SW480 (cell line): ENCODE measurements at regions not wholly inside any gene's neighbourhood (a gene's known extent, or its start where the extent isn't known, plus 50 kb on each side); places are given as distances from the start of the nearest gene placed in this dataset.
A peak's percentile ranks its signal among the peaks of the same experiment; 100 is the strongest.

Source experiments
- DNase-seq: peaks from one replicate; pipeline ENCODE4 v3.0.0-alpha.2; 2016; ENCODE audit warnings: low spot score

DNA sequence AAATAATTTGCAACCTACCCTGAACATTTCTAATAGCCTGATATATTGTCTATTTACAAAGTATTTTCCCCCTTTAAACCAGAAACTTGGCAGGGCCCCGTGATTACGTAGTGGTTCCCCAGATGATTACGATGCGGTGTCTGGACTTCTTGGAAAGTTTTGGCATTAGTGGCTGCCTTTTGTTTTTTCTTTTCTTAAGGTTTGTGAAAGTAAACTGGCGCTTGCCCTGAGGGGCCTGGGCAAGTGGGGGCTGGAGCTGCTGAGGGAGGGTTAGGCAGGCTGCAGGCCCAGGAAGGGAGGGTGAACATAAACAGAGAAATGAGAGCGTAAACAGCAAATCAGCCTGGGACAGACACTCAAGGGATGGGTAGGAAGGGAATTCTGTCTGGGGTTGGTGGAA lies 123.6 kb upstream of the MSX1 start:
- no peak for DNase-seq

DNA sequence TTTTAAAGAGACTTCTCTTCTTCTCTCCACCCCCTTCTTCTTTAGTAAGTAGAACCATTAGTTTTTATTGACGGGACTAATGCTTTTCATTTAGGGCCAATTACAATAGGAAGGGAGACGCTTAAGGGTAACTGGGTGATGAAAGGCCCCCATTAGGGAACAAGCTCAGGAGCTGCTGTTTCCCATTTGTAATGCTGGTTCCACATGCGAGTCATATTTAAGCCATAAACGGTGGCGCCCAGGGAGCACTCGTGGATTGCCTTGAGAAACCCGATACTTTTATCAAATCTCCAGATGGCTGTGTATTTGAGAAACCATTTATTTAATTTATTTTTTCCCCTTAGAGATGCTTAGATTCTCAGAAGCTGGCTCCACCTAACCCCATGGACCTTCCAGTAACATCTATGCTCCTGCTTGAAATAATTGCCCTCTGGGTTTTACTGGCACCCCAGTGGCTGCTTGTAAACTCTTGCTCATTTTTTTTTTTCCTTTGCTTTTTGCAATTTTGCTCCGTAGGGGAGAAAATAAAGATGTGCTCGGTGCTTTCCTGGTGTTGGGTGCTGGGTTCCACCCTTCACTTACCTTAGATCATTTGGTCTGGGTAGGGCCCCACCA lies 124.2 kb upstream of the MSX1 start:
- DNase-seq, result no peak

DNA sequence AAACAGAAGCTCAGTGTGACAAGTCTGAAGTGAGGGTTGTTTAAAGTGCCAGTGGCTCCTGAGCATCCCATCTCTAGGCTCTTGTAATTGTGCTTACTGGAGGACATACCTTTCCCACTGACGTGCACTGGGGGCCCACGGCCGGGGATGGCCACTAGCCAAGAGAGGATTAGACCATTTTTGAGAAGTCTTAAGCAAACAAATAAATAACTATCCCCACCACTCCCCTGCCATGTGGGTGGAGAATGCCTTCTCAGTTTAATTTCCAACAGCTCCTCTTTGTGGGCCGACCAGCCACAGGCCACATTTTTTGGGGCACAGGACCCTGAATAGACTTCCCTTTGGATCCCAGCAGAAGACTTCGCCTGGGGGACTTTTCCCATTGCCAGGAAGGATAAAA lies 125.0 kb upstream of the MSX1 start:
- DNase-seq, result no peak

DNA sequence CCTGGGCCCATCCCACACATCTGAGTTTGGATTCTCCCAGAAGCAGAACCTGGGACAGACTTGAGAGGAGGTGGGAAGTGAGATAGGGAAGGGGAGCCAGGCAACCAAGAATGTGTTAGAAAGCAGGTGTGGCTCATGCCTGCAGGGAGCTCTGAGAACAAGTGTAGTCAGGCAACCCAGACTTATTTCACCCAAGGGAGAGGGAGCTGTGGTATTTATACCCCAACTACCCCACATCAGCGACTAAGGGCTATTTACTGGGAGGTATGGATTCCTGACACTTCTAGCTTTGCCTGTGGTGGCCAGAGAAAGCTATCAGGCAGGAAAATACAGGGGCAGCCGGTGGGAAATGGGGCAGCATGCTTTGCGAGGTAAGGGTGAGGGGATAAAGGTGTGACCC lies 125.8 kb upstream of the MSX1 start:
- DNase-seq, result no peak

DNA sequence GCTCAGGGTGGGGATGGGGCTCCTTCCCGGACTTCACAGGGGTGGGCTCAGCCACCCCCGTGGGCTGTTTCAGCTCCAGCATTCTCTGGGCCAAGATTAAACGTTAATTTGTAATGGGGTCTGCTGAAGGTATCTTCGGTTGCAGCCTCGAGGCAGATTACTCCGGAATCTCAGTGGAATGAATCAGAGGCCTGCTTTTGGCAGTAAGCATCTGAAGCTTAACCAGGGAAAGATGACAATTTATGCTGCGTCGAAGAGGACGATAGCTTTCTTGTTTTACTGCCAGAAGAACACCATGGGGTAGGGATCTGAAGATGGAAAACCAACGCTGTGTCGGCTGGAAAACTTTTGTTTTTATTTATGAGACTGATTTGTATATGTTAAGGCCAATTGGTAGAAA lies 129.2 kb upstream of the MSX1 start:
- DNase-seq, result no peak

DNA sequence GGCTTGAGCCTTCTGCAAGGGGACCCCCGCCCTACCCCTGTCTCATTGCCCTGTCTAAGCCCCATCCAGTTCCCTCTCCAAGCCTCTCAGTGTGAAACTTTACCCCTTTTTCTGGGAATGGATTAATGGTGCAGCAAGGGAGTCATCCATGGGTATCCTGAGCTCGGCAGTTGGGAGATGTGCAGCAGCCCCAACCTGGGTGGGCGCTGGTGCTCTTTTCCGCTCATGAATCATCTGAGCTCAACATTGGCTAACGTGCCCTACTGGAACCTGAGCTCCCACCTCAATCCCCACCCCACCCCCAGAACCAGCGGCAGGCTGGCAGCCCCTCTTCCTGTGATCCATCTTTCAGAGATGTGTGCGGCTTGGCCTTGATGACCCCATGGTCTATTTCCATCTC lies 130.3 kb upstream of the MSX1 start:
- no peak for DNase-seq

DNA sequence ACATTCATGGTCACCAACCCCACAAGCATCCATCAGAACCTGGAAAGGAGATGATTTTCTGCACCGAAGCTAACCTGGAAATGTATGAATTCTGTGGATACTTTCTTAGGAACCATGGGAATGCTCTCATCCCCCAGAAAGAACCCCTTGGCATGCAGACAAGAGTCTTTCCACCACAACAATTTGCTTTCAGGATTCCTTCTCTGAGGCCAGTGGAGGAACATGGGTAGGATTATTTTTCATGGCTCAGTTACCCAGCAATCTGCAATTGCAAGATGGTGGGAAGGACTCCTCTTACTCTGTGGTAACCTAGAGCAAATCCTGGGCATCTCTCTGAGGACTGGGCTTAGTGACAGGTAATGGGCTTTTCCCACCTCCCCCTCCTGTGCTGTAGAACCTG lies 131.9 kb upstream of the MSX1 start:
- no peak for DNase-seq

DNA sequence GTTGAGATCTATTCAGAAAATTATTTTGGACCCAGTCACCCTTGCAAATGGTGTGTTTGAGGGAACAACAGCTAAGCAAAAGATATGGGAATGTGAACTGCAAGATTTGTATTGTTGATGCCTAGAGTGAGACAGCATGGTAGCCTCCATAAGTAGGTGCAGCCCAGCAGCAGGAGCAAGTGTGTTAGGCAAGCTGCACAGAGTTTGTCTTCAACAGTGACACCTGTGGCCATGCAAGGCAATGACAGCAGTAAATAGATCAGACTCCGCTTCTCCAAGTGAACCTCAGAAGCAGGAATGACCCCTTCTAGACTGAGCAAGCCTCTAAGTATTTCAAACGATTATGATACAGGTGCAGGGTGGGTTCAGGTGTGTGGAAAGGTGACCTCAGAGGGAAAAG lies 133.4 kb upstream of the MSX1 start:
- DNase-seq, result no peak

DNA sequence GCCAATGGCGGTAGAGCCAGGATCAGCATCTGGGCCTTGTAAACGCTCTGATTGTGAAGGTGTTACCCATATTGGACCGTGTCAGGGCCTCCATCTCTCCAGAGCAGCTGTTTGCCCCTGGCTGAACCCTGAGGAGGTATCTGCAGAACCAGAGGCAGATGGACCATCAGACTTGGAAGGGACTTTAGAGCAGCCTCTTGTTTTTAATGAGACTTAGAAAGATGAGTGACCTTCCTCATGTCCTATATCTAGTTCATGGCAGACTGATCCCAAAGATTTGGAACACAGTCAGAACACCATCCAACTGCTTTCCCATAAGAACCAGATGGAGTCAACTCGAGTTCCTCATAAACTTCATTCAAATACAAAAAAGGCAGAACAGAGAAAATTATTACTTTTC lies 135.1 kb upstream of the MSX1 start:
- no peak for DNase-seq

DNA sequence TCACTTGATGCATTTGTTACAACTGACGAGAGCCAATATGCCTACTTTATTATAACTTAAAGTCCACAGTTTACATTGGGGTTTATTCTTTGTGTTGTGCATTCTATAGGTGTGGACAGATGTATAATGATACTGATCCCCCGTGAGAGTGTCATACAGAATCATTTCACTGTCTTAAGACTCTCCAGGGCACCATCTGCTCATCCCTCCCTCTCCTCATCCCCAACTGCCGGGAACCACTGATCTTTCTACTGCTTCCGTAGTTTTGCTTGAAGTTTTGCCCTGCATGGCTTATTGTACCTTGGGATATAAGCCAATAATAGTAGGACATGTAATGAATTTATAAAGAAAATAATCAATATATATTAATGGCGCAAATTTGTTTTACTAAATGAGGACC lies 137.8 kb upstream of the MSX1 start:
- no peak for DNase-seq

DNA sequence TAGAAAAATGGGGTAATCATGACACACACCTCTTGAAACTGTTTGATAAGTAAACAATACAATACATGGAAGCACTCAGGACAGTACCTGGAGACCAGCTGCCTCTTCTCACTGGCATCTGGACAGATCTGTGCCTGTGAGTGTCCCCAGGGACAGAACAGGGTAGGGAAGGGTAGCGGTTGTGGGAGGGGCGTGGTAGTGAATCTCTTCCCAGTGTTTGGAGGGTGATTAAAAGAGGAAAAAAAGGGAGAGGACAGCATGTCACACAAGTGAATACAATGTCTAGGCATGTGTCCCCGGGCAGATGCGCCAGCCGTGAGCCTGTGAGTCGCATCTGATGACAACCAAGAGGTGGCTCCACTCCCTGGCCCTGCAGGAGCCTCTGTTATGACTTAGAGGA lies 138.8 kb upstream of the MSX1 start:
- no peak for DNase-seq

DNA sequence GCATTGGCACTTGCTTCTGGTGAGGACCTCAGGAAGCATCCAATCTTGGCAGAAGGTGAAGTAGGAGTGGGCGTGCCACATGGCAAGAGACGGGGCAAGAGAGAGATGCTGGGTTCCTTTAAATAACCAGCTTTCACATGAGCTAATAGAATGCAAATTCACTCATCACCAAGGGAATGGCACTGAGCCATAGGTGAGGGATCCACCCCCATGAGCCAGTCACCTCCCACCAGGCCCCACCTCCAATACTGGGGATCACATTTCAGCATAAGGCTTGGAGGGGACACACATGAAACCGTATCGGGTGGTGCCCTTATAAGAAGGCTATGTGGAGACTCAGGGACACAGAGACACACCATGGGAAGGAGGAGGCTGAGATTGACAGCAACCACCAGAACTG lies 140.0 kb upstream of the MSX1 start:
- DNase-seq, result no peak

DNA sequence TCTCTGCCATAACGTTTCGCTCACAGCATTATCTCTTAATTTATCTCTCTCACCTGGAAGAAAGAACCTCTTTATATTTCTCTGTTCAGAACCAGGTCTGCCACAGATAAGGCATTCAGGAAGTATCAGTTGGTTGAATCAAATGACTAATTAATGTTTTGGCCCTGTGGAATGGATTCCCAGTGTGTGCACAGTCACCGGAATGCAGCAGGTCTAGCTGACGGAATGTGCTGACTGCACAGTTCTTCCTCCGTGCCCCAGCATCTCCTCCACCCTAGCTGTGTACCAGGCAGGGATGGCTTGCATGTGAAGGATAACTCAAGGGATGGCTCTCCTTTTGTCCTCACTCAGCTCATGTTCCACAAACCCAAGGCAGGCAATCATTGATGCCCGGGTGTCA lies 141.8 kb upstream of the MSX1 start:
- no peak for DNase-seq

DNA sequence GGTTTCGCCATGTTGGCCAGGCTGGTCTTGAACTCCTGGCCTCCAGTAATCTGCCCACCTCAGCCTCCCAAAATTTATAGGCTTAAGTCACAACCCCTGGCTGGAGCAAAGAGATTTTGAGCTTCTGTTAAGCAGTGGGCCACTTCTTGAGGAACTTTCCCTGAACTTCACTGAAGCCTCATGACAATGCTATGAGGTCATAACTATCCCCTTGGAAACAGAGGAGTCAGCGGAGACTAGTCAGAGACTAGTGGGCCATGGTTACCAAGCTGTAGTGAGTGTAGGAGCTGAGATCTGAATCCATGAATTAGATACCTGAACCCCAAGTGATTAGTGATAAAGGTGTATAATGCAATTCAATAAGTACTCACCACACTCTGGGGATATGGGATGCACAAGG lies 145.1 kb upstream of the MSX1 start:
- DNase-seq, result no peak

DNA sequence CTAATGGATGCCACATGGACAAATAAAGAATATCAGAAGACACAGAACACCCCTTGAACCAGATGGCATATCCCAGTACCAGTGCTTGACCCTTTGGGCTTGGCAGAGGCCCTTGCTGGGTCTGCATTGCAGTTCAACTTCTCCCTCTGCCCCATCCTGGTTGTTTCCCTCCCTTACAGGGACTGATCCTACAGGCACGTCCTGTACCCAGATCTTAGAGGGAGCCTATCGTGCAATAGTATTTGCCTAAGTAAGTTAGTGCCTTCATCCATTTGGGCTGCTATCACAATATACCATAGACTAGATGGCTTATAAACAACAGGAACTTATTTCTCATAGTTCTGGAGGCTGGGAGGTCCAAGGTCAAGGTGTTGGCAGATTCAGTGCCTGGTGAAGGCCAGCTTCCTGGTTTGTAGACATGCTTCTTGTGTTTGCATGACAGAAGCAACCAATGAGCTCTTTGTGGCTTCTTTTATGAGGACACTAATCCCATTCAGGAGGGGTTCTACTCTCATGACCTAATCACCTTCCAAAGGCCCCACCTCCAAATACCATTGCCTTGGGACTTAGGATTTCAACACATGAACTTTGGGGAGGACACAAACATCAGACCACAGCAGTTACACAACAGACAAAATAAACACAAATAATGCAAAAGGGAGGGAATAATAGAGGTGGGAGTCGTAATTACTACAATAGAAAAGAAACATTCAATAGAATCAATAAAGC lies 146.5 kb upstream of the MSX1 start:
- peak; percentile 23 for DNase-seq

DNA sequence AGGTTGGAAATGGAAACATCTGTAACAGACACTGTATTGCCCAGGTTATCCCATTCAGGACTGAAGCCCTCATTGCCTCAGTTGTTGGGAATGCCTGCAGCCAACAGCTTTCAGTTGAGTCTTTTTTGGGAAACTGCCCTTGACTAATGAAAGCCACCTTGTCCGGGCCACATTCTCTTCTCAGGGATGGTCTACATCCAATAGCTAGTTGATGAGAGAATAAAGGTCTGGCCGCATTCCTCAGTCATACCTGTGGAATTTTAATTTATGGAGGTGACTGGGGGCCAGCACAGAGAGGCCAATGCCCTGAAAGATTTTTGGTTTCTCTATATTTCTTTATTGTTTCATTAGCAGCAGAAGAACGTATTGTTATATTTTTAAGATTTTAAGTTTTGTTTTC lies 147.6 kb upstream of the MSX1 start:
- DNase-seq, result peak; percentile 19

DNA sequence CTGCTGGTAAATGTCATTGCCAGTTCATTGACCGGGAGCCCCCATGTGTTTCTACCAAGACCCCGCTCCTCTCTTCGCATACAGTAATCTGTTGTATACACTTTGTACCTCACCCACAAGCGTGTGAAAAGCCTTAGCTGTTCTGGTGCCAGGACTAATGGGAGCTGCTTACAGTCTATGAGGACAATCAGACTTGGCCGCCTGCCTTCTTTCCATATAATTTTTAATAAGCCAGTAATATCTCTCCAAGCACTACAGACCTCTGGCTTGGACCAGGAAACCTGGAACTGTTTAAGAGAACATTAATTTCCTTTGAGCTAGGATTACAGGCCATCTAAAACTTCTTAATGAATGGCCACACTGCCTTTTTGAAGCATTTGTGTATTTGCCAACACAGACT lies 149.7 kb upstream of the MSX1 start:
- no peak for DNase-seq

DNA sequence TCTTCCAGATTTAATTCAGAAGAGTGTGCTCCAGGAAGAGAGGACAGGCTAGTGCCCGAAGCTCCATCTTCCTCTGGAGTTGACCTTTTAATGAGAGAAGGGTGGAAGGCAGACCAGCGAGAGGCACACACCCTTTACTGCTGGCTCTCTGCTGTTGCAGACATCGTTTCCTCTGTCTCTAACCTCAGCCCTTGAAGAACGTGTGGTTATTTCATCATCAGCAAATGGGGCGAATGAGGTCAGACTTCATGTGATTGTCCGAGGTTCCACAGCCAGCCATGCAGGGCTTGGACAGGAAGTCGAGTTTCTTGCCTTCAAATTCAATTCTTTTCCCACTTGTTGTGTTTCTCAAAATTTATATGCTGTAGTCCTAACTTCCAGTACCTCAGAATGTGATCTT lies 155.2 kb upstream of the MSX1 start:
- DNase-seq, result no peak

DNA sequence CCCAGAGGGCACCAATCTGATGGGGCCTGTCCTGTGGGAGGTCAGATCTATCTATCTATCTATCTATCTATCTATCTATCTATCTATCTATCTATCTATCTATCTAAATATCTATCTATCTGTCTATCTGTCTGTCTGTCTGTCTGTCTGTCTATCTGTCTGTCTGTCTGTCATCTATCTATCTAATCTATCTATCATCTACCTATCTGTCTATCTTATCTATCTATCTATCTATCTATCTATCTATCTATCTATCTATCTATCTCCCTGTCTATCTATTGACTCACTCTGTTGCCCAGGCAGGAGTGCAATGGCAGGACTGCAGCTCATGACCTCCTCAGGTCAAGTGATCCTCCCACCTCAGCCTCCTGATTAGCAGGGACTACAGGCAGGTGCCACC lies 155.7 kb upstream of the STX18 start:
- DNase-seq, result no peak

DNA sequence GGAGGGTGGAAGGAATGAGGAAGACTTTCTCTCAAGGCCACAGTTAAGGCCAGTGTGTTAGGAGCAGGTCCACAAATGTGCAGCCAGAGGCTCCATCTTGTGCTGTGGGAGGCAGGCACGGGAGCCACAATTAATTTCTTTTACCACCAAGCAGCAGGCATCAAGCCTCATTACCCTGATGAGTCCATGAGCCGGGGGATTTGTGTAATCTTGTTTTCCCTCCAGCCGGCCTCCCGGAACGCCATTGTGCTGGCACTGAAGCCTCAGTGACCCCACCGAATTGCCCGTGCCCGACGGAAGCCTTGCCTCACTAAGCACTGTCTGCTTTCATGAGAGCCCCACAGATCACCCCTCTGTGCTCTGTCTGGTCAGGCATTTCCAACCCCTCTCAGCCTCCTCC lies 154.7 kb upstream of the STX18 start:
- DNase-seq, result no peak

DNA sequence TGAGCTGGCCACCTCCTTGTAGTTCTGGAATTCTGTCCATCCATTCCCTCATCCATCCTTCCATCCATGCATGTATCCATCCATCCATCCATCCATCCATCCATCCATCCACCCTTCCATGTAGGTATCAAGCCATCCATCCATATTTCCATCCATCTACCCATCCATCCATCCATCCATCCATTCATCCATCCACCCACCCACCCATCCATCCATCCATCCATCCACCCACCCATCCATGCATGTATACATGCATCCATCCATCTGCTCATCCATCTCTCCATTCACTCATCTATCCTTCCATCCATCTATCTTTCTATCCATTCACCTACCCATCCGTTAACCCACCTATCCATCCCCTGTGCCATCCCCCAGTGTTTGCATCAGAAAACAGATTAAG lies 153.6 kb upstream of the STX18 start:
- no peak for DNase-seq

DNA sequence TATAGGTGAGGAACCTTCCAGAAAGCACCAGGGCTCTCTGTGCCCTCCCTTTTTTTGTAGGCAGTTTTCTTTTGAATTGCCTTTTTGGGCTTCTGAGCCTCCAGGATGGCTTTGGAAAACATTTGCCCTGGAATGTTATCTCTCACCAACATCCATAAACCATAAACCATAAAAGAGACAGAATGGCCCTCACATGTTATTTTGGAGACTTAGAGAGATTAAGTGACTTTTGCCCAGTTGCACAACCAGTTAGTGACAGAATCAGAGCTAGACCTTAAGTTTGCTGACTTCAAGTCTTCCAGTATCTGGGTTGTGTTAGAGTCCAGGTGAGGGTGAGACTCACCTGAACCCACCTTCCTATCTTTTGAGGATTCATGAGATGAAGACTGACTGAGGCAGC lies 153.0 kb upstream of the STX18 start:
- no peak for DNase-seq

DNA sequence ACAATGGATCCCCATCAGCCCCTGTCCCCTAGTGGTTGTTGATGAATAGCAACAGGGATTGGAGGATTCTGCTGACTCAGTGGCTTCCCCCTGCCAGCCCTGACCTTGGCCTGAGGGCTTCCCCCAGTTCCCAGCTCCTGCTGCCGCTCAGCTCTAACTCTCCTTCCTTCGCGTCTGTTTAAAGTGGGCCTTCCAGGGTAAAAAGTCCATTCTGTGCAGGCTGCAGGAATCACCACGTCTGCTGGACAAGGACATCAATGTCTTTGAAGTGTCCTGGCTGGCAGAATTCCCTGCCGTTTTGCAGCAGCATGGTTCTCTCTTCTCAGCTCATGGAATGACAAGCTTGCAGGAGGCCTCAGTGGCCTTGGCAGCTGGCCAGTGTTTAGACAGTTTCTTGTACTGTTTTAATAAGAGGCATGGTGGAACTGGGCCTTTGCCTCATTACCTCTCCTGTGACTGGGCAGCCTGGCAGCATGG lies 152.5 kb upstream of the STX18 start:
- DNase-seq, result peak; percentile 28

DNA sequence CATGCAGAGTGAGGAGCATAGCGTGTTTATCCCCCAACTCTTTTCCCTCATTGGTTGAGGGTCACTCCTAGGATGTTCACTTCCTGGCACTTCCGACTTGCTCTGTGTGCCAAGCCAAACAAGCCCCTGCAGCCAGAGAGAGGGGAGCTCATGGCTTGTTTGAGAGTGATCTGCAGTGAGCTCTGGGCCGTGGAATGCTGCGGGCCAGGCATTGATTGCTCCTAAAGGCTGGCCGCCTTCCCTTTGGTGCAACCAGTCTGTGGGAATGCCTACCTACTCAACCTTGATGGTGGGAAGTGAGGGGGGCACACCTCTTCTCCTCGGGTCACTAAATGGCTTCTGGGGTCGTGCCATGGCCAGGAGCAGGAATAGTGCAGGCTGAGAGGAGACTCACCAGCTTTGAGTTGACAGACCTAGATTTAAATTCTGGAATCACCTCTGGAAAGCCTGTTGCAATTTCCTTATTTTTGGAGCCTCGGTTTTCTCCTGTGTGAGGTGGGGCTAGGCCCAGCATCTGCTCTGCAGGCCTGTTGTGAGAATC lies 152.0 kb upstream of the STX18 start:
- no peak for DNase-seq
